ENCODE measurements at regions not wholly inside any gene's neighbourhood (a gene's known extent, or its start where the extent isn't known, plus 50 kb on each side); places are given as distances from the start of the nearest gene placed in this dataset.

DNA sequence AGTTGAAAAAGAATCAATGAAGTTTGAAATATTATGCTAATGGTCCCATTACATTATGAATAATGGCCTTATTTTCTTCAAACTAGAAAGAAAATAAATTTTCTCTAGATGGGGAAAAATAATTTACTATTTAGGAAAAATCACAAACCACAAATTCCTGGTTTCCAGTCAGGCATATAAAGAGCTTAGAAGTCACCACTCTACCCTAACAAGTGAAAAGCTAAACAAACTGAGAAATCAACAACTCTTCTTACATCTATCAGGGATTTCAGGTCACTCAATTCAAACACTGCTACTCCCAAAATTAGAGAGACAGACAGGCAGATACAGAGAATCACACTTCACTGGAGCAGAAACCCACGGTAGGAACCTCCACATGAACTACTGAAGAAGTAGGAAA is 82.1 kb upstream of the LRRC7 start:
- TF ChIP-seq SPI1 (IDR thresholded peaks at IDR 0.05; ENCODE audit: borderline replicate concordance, low read depth) (no peak), POLR2AphosphoS5 (IDR thresholded peaks at IDR 0.05; ENCODE audit: low read depth) (no peak)
- Histone ChIP-seq H3K27ac (replicated peaks) (no peak overlapping the region), H3K27me3 (ENCODE audit: insufficient read depth, poor library complexity, severe bottlenecking) (no peaks in the 10 kb centered on the region), H3K4me3 (replicated peaks; ENCODE audit: insufficient read depth, low read length) (no peak overlapping the region)
- DNase-seq (ENCODE audit: low read depth in 1 of 2, low spot score in 1 of 2), result no peak

DNA sequence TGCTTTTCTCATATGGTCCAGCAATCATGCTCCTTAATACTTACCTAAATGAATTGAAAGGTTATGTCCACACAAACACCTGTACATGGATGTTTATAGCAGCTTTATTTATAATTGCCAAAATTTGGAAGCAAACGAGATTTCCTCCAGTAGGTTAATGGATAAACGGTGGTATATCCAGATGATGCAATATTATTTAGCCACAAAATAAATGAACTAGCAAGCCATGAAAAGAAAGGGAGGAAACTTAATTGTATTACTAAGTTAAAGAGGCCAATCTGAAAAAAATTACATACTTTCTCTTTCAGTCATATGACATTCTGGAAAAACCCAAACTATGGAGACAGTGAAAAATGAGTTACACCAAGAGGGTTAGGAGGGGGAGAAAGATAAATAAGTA is 76.3 kb upstream of the LRRC7 start:
- H3K4me3 ChIP-seq (replicated peaks; ENCODE audit: insufficient read depth, low read length), result no peak overlapping the region
- TF ChIP-seq, protein P1, sequence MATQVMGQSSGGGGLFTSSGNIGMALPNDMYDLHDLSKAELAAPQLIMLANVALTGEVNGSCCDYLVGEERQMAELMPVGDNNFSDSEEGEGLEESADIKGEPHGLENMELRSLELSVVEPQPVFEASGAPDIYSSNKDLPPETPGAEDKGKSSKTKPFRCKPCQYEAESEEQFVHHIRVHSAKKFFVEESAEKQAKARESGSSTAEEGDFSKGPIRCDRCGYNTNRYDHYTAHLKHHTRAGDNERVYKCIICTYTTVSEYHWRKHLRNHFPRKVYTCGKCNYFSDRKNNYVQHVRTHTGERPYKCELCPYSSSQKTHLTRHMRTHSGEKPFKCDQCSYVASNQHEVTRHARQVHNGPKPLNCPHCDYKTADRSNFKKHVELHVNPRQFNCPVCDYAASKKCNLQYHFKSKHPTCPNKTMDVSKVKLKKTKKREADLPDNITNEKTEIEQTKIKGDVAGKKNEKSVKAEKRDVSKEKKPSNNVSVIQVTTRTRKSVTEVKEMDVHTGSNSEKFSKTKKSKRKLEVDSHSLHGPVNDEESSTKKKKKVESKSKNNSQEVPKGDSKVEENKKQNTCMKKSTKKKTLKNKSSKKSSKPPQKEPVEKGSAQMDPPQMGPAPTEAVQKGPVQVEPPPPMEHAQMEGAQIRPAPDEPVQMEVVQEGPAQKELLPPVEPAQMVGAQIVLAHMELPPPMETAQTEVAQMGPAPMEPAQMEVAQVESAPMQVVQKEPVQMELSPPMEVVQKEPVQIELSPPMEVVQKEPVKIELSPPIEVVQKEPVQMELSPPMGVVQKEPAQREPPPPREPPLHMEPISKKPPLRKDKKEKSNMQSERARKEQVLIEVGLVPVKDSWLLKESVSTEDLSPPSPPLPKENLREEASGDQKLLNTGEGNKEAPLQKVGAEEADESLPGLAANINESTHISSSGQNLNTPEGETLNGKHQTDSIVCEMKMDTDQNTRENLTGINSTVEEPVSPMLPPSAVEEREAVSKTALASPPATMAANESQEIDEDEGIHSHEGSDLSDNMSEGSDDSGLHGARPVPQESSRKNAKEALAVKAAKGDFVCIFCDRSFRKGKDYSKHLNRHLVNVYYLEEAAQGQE (IDR thresholded peaks at IDR 0.05; ENCODE audit: insufficient replicate concordance, low read depth), result no peak
- TF ChIP-seq SPI1 (IDR thresholded peaks at IDR 0.05; ENCODE audit: borderline replicate concordance, low read depth) (no peak), GABPA (IDR thresholded peaks at IDR 0.05; ENCODE audit: low read depth) (no peak), POLR2AphosphoS5 (IDR thresholded peaks at IDR 0.05; ENCODE audit: low read depth) (no peak)
- TF ChIP-seq, protein P2, sequence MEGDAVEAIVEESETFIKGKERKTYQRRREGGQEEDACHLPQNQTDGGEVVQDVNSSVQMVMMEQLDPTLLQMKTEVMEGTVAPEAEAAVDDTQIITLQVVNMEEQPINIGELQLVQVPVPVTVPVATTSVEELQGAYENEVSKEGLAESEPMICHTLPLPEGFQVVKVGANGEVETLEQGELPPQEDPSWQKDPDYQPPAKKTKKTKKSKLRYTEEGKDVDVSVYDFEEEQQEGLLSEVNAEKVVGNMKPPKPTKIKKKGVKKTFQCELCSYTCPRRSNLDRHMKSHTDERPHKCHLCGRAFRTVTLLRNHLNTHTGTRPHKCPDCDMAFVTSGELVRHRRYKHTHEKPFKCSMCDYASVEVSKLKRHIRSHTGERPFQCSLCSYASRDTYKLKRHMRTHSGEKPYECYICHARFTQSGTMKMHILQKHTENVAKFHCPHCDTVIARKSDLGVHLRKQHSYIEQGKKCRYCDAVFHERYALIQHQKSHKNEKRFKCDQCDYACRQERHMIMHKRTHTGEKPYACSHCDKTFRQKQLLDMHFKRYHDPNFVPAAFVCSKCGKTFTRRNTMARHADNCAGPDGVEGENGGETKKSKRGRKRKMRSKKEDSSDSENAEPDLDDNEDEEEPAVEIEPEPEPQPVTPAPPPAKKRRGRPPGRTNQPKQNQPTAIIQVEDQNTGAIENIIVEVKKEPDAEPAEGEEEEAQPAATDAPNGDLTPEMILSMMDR (IDR thresholded peaks at IDR 0.05; ENCODE audit: insufficient read depth, low read length), result no peak
- DNase-seq (ENCODE audit: low read depth in 1 of 2, low spot score in 1 of 2), result no peak
- H3K27me3 ChIP-seq (ENCODE audit: insufficient read depth, poor library complexity, severe bottlenecking), result no peaks in the 10 kb centered on the region
- H3K27ac ChIP-seq (replicated peaks), result no peak overlapping the region

DNA sequence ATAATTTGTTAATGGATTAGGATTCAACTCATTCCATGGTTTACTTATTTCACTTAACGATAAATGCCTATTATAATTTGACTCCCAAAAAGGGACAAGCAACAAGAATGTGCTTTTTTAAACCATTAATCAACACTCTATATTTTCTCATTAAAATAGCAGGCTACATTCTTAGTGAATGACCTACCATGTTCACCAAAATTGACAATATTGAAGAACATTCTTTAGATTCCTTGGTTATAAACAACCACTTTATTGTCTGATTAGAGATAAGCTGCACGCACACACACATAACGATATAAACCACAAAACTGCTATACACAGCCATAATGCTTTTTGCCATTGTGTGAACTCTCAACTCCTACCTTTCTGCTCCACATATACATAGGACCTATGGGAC is 75.4 kb upstream of the LRRC7 start:
- Histone ChIP-seq H3K27ac (replicated peaks) (no peak overlapping the region), H3K27me3 (ENCODE audit: insufficient read depth, poor library complexity, severe bottlenecking) (no peaks in the 10 kb centered on the region), H3K4me3 (replicated peaks; ENCODE audit: insufficient read depth, low read length) (no peak overlapping the region)
- no peak for DNase-seq (ENCODE audit: low read depth in 1 of 2, low spot score in 1 of 2)
- TF ChIP-seq, protein P1 (IDR thresholded peaks at IDR 0.05; ENCODE audit: insufficient replicate concordance, low read depth), result no peak
- TF ChIP-seq GABPA (IDR thresholded peaks at IDR 0.05; ENCODE audit: low read depth) (no peak), SPI1 (IDR thresholded peaks at IDR 0.05; ENCODE audit: borderline replicate concordance, low read depth) (no peak), POLR2AphosphoS5 (IDR thresholded peaks at IDR 0.05; ENCODE audit: low read depth) (no peak)
- TF ChIP-seq, protein P2 (IDR thresholded peaks at IDR 0.05; ENCODE audit: insufficient read depth, low read length), result no peak

DNA sequence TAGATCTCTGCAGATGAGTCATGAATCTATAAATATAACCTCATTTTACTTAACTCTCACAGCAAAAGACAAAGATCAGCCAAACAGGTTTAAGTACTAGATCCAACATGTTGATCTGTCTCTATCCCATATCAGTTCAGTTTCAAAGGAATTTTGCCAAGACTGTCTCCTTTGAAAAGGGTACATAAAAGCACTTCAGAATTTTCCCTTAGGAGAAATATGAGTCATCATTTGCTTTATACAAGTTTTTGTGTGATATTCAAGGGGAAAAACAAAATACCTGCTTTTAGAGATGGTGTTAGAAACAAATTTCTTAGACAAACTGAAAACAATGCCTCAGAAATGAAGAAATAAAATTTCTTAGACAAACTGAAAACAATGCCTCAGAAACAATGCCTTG is 73.5 kb upstream of the LRRC7 start:
- Histone ChIP-seq H3K4me3 (replicated peaks; ENCODE audit: insufficient read depth, low read length) (no peak overlapping the region), H3K27ac (replicated peaks) (no peak overlapping the region), H3K27me3 (ENCODE audit: insufficient read depth, poor library complexity, severe bottlenecking) (no peaks in the 10 kb centered on the region)
- TF ChIP-seq POLR2AphosphoS5 (IDR thresholded peaks at IDR 0.05; ENCODE audit: low read depth), result no peak
- TF ChIP-seq GABPA (IDR thresholded peaks at IDR 0.05; ENCODE audit: low read depth), result no peak
- TF ChIP-seq, protein P1 (IDR thresholded peaks at IDR 0.05; ENCODE audit: insufficient replicate concordance, low read depth), result no peak
- TF ChIP-seq, protein P2 (IDR thresholded peaks at IDR 0.05; ENCODE audit: insufficient read depth, low read length), result no peak
- TF ChIP-seq SPI1 (IDR thresholded peaks at IDR 0.05; ENCODE audit: borderline replicate concordance, low read depth), result no peak
- DNase-seq (ENCODE audit: low read depth in 1 of 2, low spot score in 1 of 2), result no peak

Data from HL-60 (cell line).